Fibroblast of the aortic adventitia (primary cell): ENCODE measurements at regions not wholly inside any gene's neighbourhood (a gene's known extent, or its start where the extent isn't known, plus 50 kb on each side); places are given as distances from the start of the nearest gene placed in this dataset.

Source experiments
- DNase-seq: peaks from one replicate; pipeline ENCODE4 v3.0.0-alpha.2; 2010; ENCODE audit warnings: low read depth
- H3K4me3 ChIP-seq: 2 replicates; pipeline ENCODE4 v1.5.1; 2011; ENCODE audit warnings: low read depth, mild to moderate bottlenecking, control low read depth, low read length, moderate library complexity
- TF ChIP-seq, protein P1 (sequence below): IDR thresholded peaks from 2 replicates; pipeline ENCODE4 v1.5.1; 2011; ENCODE audit warnings: mild to moderate bottlenecking, low read length, control low read depth, inconsistent platforms; ENCODE audit not compliant: insufficient read depth

DNA sequence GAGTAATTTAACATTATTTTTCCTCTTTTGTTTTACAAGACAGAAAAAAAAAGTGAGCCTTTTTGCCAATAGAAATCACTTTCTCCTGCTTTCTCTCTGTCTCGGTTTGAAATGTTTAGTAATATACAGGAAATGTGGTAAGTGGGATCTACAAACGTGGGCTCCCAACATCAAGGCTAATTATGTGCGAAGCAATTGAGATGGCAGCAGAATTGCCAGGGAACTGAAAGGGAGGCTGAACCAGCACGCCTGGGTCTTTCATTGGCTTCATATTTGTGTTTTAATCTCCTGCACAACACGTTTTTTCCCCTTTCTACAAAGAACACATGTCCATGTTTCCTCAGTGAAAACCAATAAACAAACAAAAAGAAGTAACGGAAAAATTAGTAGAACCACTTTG, 743.9 kb upstream of the SOX9 start:
- TF ChIP-seq, protein P1, sequence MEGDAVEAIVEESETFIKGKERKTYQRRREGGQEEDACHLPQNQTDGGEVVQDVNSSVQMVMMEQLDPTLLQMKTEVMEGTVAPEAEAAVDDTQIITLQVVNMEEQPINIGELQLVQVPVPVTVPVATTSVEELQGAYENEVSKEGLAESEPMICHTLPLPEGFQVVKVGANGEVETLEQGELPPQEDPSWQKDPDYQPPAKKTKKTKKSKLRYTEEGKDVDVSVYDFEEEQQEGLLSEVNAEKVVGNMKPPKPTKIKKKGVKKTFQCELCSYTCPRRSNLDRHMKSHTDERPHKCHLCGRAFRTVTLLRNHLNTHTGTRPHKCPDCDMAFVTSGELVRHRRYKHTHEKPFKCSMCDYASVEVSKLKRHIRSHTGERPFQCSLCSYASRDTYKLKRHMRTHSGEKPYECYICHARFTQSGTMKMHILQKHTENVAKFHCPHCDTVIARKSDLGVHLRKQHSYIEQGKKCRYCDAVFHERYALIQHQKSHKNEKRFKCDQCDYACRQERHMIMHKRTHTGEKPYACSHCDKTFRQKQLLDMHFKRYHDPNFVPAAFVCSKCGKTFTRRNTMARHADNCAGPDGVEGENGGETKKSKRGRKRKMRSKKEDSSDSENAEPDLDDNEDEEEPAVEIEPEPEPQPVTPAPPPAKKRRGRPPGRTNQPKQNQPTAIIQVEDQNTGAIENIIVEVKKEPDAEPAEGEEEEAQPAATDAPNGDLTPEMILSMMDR, result no peak

DNA sequence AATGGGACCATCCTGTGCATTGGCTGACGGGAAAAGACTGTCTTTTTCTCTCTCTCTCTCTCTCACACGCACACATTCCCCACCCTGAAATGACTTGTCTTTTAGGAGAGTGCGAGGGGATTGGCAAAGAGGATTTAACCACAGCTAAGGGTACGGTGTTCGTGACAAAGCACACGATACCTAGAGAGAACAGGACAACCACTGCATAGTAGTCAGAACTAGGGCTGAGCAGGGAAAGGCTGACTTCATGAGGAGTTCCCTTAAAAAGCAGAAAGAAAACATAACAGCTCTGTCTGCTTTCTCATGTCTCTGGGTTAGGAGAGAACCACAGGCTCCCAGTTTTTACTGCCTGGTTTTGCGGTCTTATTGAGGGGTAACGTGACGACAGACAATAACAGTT, 742.8 kb upstream of the SOX9 start:
- H3K4me3 ChIP-seq, result no peak overlapping the region
- no peak for DNase-seq
- TF ChIP-seq, protein P1, result no peak

More for the DNA sequence above, 743.9 kb upstream of the SOX9 start:
- DNase-seq, result no peak
- no peak overlapping the region for H3K4me3 ChIP-seq

DNA sequence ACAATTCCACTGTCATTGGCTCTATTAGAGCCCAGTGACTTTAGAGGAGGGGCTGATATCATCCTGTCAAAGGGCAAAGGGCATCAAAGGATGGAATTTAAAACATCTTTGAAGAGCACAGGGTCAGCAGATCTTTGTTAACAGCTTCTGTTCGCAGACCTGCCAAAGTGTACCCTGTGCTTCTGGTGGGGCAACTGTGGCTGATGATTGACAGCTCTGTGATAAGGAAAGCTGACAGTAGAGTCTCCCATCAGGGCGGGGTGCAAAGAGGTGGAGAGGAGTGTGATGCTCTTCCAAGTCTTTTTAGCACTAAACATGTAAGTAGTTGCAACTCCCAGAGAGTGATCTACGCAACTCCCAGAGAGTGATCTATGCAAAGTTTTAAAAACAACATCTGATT, 742.1 kb upstream of the SOX9 start:
- TF ChIP-seq, protein P1, result no peak
- DNase-seq, result no peak
- no peak overlapping the region for H3K4me3 ChIP-seq

DNA sequence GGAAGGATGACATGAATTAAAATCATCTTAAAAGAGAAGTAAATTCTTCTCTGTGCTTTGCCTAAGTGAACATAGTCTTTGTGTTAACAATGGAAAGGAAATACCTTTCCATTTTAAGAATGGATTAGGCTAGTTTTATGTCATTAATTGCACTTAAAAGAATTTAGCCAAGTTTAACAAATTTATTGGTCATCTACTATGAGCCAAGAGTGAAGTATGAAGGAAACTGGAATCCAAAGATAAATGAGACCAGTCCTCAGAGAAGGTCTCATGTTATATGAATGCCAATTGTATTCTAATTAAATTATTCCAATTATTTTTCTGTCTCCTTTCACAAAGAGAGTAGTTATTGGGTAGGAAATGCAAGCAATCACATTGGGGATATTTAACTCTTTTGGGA, 741.3 kb upstream of the SOX9 start:
- no peak overlapping the region for H3K4me3 ChIP-seq
- no peak for DNase-seq
- TF ChIP-seq, protein P1, result no peak

DNA sequence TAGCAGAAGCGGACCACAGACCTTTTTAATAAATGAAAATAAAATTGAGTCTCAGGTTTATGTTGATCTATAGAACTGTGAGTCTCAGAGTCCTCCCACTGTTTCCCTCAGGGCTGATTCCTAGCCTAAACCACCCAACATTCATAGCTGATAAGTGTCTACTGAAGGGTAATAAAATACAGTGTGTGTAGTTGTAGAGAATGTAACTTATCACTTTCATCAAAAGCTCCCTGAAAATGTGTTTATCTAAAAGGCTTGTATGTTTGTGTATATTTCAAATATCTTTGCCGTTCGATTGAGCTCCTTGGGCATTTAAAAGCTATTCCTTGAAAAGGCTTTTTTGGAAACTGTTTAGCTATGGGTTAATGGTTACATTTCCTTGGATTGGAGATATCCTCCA, 740.3 kb upstream of the SOX9 start:
- TF ChIP-seq, protein P1, result no peak
- DNase-seq, result no peak
- H3K4me3 ChIP-seq, result no peak overlapping the region

DNA sequence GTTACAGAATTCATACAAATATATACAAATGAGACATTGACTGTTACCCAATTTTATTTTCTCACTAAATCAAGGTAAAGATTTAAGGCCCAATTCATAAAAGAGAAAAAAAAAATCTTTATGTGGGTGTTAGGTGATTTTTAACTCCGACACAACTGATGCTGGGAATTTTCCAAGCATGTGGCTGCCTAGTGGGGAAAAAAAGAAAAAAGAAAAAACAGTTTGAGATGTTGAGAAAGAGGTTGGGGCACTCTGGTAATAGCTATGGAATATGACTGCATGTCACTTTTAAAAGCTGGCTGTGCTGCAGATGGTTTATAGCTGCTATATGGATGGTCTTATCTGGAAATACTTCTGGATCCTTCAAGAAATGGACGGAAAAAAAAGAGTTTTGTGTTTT, 739.9 kb upstream of the SOX9 start:
- TF ChIP-seq, protein P1, result no peak
- no peak overlapping the region for H3K4me3 ChIP-seq
- no peak for DNase-seq

DNA sequence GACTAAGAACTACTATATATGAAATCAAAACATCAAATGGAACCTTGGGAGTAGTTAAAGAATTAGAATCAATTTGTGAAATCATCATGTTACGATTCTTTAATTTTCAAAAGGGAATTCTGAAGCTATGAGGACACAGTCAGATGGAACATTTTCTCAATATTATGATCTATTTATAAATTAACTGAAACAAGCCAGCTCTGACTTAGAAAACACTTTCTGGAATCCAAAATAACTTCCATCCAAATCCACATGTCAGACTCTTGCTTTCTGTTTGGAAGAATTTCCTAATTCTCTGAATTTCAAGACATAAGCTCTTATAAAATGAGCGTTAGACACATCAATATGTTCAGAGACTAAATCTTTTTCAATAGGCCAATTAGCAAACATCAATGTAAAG, 737.7 kb upstream of the SOX9 start:
- TF ChIP-seq, protein P1, result no peak
- no peak for DNase-seq
- no peak overlapping the region for H3K4me3 ChIP-seq
